HG02970 (cell line): ENCODE measurements at regions not wholly inside any gene's neighbourhood (a gene's known extent, or its start where the extent isn't known, plus 50 kb on each side); places are given as distances from the start of the nearest gene placed in this dataset.
"Not testable (repeated sequence)": the region's sequence is repeated elsewhere in the genome, so short reads cannot be mapped to it uniquely, and the experiment has no call there.

Experiments
- ATAC-seq: cut with Tn5 transposase; IDR thresholded peaks from one replicate; pipeline ENCODE4 v1.9.1; 2021; ENCODE audit warnings: mild to moderate bottlenecking, moderate library complexity, moderate number of reproducible peaks; ENCODE audit not compliant: unreplicated experiment, low FRiP score

- no peak for ATAC-seq
Measured at GRCh38 chr11:129631201-129631600, 184.4 kb upstream of the TMEM45B start.

GRCh38 chr11:129636926-129637325, 178.7 kb upstream of the TMEM45B start:
- ATAC-seq = no peak

- no peak for ATAC-seq
Measured at GRCh38 chr11:129637473-129637872, 178.2 kb upstream of the TMEM45B start.

- ATAC-seq = no peak
Measured at GRCh38 chr11:129637983-129638776, 177.5 kb upstream of the TMEM45B start.

GRCh38 chr11:129639300-129639699, 176.3 kb upstream of the TMEM45B start:
- no peak for ATAC-seq

GRCh38 chr11:129640671-129641070, 175.0 kb upstream of the TMEM45B start:
- ATAC-seq = no peak

GRCh38 chr11:129643031-129643721, 172.5 kb upstream of the TMEM45B start:
- no peak for ATAC-seq

- no peak for ATAC-seq
Measured at GRCh38 chr11:129644326-129644725, 171.3 kb upstream of the TMEM45B start.

- no peak for ATAC-seq
Measured at GRCh38 chr11:129645943-129646342, 169.7 kb upstream of the TMEM45B start.

GRCh38 chr11:129650044-129650443, 165.6 kb upstream of the TMEM45B start:
- not testable (repeated sequence) for ATAC-seq

- no peak for ATAC-seq
Measured at GRCh38 chr11:129652835-129653234, 162.8 kb upstream of the TMEM45B start.

- no peak for ATAC-seq
Measured at GRCh38 chr11:129655247-129655832, 160.3 kb upstream of the TMEM45B start.

GRCh38 chr11:129657866-129658525, 157.7 kb upstream of the TMEM45B start:
- no peak for ATAC-seq

GRCh38 chr11:129658526-129658867, 157.2 kb upstream of the TMEM45B start:
- ATAC-seq = no peak

- ATAC-seq = no peak
Measured at GRCh38 chr11:129680907-129681306, 134.7 kb upstream of the TMEM45B start.

GRCh38 chr11:129681344-129682114, 134.1 kb upstream of the TMEM45B start:
- no peak for ATAC-seq

GRCh38 chr11:129686269-129686668, 129.4 kb upstream of the TMEM45B start:
- ATAC-seq = no peak

- no peak for ATAC-seq
Measured at GRCh38 chr11:129691142-129691541, 124.5 kb upstream of the TMEM45B start.

- ATAC-seq = no peak
Measured at GRCh38 chr11:129694538-129694937, 121.1 kb upstream of the TMEM45B start.

- ATAC-seq = no peak
Measured at GRCh38 chr11:129694966-129695365, 120.7 kb upstream of the TMEM45B start.
